ENCODE measurements at regions not wholly inside any gene's neighbourhood (a gene's known extent, or its start where the extent isn't known, plus 50 kb on each side); places are given as distances from the start of the nearest gene placed in this dataset.

GRCh38 chr10:10528563-10528910, 489.1 kb upstream of the CELF2 start:
- TF ChIP-seq ZNF274 (IDR thresholded peaks at IDR 0.05; ENCODE audit: low read depth, low read length), result no peak
- no peak for TF ChIP-seq YY1 (IDR thresholded peaks at IDR 0.05; ENCODE audit: insufficient read depth, insufficient read length)
